A549 (cell line): ENCODE measurements at regions not wholly inside any gene's neighbourhood (a gene's known extent, or its start where the extent isn't known, plus 50 kb on each side); places are given as distances from the start of the nearest gene placed in this dataset.

Source experiments
- ATAC-seq, 2 experiments: fragments of 200-7000 bp in 1 of 2; fragments of >200 bp in 1 of 2; cut with Nextera tagmentation in 1 of 2; cut with Tn5 transposase in 1 of 2; 3 replicates each; pipeline versions ENCODE4 v1.8.0 to v1.9.1; 2018 to 2020; ENCODE audit warnings: mild to moderate bottlenecking in 1 of 2, moderate library complexity in 1 of 2
- CTCF ChIA-PET: fragments of 300-600 bp; sonication (Branson Sonifier 250); formaldehyde crosslinking; extraction: SDS; loops from one replicate; lab custom pipeline; 2021; ENCODE audit warnings: antibody characterized with exemption, inconsistent platforms; lab: Yijun Ruan, JAX
- POLR2A ChIA-PET: fragments of 350-600 bp; formaldehyde crosslinking; extraction: SDS; loops from one replicate; lab custom pipeline; 2021; ENCODE audit warnings: antibody characterized with exemption, inconsistent platforms; lab: Yijun Ruan, JAX
- DNase-seq, 2 experiments: peaks; one replicate each; pipeline versions ENCODE4 v3.0.0 to v3.0.0-alpha.2; 2011 to 2016; ENCODE audit warnings: low read depth in 1 of 2, low spot score in 1 of 2
- FAIRE-seq: peaks from 2 replicates; lab custom pipeline; 2011; peaks lifted over from hg19 to GRCh38; lab: Jason Lieb, UNC
- H3K27ac ChIP-seq, 2 experiments: fragments of >200 bp; sonication (Bioruptor Twin); formaldehyde crosslinking; 3 replicates each; pipeline ENCODE4 v1.5.1; 2016 to 2017
- H3K4me1 ChIP-seq: fragments of >200 bp; sonication (Bioruptor Twin); formaldehyde crosslinking; 3 replicates; pipeline ENCODE4 v1.6.1; 2016
- H3K4me2 ChIP-seq: fragments of >200 bp; sonication (Bioruptor Twin); formaldehyde crosslinking; 3 replicates; pipeline ENCODE4 v1.6.1; 2016
- H3K4me3 ChIP-seq: fragments of >200 bp; sonication (Bioruptor Twin); formaldehyde crosslinking; 3 replicates; pipeline ENCODE4 v1.5.1; 2016
- H3K9me3 ChIP-seq: fragments of >200 bp; sonication (Bioruptor Twin); formaldehyde crosslinking; 3 replicates; pipeline ENCODE4 v1.6.1; 2016
- ATOH8 ChIP-seq: fragments of 250-450 bp; sonication (Bioruptor Pico); IDR thresholded peaks from 2 replicates; pipeline ENCODE4 v1.5.0; 2020; ENCODE audit warnings: low read depth, mild to moderate bottlenecking, moderate library complexity
- BHLHE40 ChIP-seq: IDR thresholded peaks from 2 replicates; pipeline ENCODE4 v1.6.1; 2012; ENCODE audit warnings: low read depth, low read length, inconsistent platforms
- CBX2 ChIP-seq: fragments of 200-600 bp; sonication (generic); IDR thresholded peaks from 2 replicates; pipeline ENCODE4 v1.6.1; 2016; ENCODE audit warnings: low read depth, mild to moderate bottlenecking, borderline replicate concordance
- CHD4 ChIP-seq: fragments of 200-600 bp; sonication (generic); IDR thresholded peaks from 2 replicates; pipeline ENCODE4 v1.6.1; 2016; ENCODE audit warnings: antibody characterized with exemption, mild to moderate bottlenecking, borderline replicate concordance
- FOSL2 ChIP-seq, 2 experiments: fragments of 450-650 bp in 1 of 2; fragments of >200 bp in 1 of 2; sonication (Bioruptor Twin) in 1 of 2; formaldehyde crosslinking; IDR thresholded peaks; 2 replicates each; pipeline versions ENCODE4 v1.5.0 to v1.6.1; 2016 to 2020; ENCODE audit warnings: mild to moderate bottlenecking in 1 of 2, moderate library complexity in 1 of 2
- FOXS1 ChIP-seq: fragments of 250-450 bp; sonication (Bioruptor Pico); IDR thresholded peaks from 2 replicates; pipeline ENCODE4 v1.5.0; 2020; ENCODE audit warnings: mild to moderate bottlenecking, moderate library complexity
- HES2 ChIP-seq: fragments of >200 bp; sonication (Bioruptor Twin); formaldehyde crosslinking; IDR thresholded peaks from 2 replicates; pipeline ENCODE4 v1.6.1; 2016
- KDM1A ChIP-seq: fragments of 200-600 bp; sonication (generic); IDR thresholded peaks from 2 replicates; pipeline ENCODE4 v1.6.1; 2016; ENCODE audit warnings: low read depth, mild to moderate bottlenecking
- NPAS2 ChIP-seq: fragments of 250-450 bp; sonication (Bioruptor Pico); IDR thresholded peaks from 2 replicates; pipeline ENCODE4 v1.8.0; 2022; ENCODE audit warnings: mild to moderate bottlenecking, moderate library complexity, borderline replicate concordance
- NR3C1 ChIP-seq: fragments of >200 bp; sonication (Bioruptor Twin); formaldehyde crosslinking; IDR thresholded peaks from 3 replicates; pipeline ENCODE4 v1.6.1; 2017
- PBX3 ChIP-seq: IDR thresholded peaks from 2 replicates; pipeline ENCODE4 v1.6.1; 2012
- PHF8 ChIP-seq: fragments of 200-600 bp; sonication (generic); IDR thresholded peaks from 2 replicates; pipeline ENCODE4 v1.6.1; 2016; ENCODE audit warnings: low read depth, mild to moderate bottlenecking, antibody characterized with exemption, moderate library complexity, borderline replicate concordance
- RAD21 ChIP-seq, 2 experiments: fragments of >200 bp in 1 of 2; sonication (Bioruptor Twin) in 1 of 2; formaldehyde crosslinking in 1 of 2; IDR thresholded peaks in 1 of 2; conservative IDR thresholded peaks in 1 of 2; 2 replicates in 1 of 2; 3 replicates in 1 of 2; pipeline ENCODE4 v1.6.1; 2012 to 2018; ENCODE audit warnings: inconsistent platforms in 1 of 2
- RCOR1 ChIP-seq: fragments of 150-350 bp; IDR thresholded peaks from 2 replicates; pipeline ENCODE4 v1.6.1; 2014; ENCODE audit warnings: antibody characterized with exemption, low read length, low read depth
- SMC3 ChIP-seq: fragments of >200 bp; sonication (Bioruptor Twin); formaldehyde crosslinking; IDR thresholded peaks from 3 replicates; pipeline ENCODE4 v1.6.1; 2018; ENCODE audit warnings: inconsistent platforms
- SREBF2 ChIP-seq: fragments of 450-650 bp; IDR thresholded peaks from 2 replicates; pipeline ENCODE4 v1.6.1; 2014; ENCODE audit warnings: mild to moderate bottlenecking, moderate library complexity
- TP53 ChIP-seq: fragments of 250-450 bp; sonication (Bioruptor Pico); IDR thresholded peaks from 2 replicates; pipeline ENCODE4 v1.5.0; 2021; ENCODE audit warnings: mild to moderate bottlenecking, moderate library complexity
- USF2 ChIP-seq: fragments of 450-650 bp; IDR thresholded peaks from 2 replicates; pipeline ENCODE4 v1.6.1; 2014; ENCODE audit warnings: antibody characterized with exemption
- ZFP36 ChIP-seq: fragments of 450-650 bp; IDR thresholded peaks from 2 replicates; pipeline ENCODE4 v1.6.1; 2014; ENCODE audit warnings: borderline replicate concordance; ENCODE audit not compliant: partially characterized antibody
- WGBS: methylation state at CpG from one replicate; pipeline ENCODE4 v1.1.6; 2017; ENCODE audit errors: missing lambda C conversion rate; 5-methylcytosine and 5-hydroxymethylcytosine counted together

- no peaks in the 10 kb centered on the region for H3K4me1 ChIP-seq
- no peak overlapping the region for H3K27ac ChIP-seq
- H3K4me2 ChIP-seq = no peak overlapping the region
- ATAC-seq = no peak
- H3K4me3 ChIP-seq = no peak overlapping the region
- ChIA-PET CTCF (no interaction called here), POLR2A (no interaction called here)
- no peak for DNase-seq
- FAIRE-seq = no peak
- 9% methylated on average over 1 of the region's 1 CpG for WGBS
- no peak for TF ChIP-seq KDM1A
- H3K9me3 ChIP-seq = no peaks in the 10 kb centered on the region
These were observed 82.0 kb upstream of the PRLR start for GRCh38 chr5:35312267-35312666.

GRCh38 chr5:35309365-35310130 is 79.3 kb upstream of the PRLR start:
- 37% methylated on average over 7 of the region's 7 CpGs for WGBS
- FAIRE-seq = no peak
- no peak for TF ChIP-seq RAD21 (conservative IDR thresholded peaks at IDR 0.05 in 1 of 2, IDR thresholded peaks at IDR 0.05 in 1 of 2)
- TF ChIP-seq BHLHE40 = no peak
- TF ChIP-seq, all 56 proteins: peak for 0
- ChIA-PET POLR2A (no interaction called here), CTCF (interaction anchor here (0.5 to 1.7 kb wide), 2 partner anchors 207 to 221 kb away, joined by 3 read pairs; no protein-coding TSS in a partner anchor)
- Histone ChIP-seq H3K9me3 (no peaks in the 10 kb centered on the region), H3K4me1 (no peaks in the 10 kb centered on the region), H3K4me2 (no peak overlapping the region), H3K27ac (no peak overlapping the region), H3K4me3 (no peak overlapping the region)
- ATAC-seq (no peak), DNase-seq (no peak)

- Histone ChIP-seq H3K4me1 (no peaks in the 10 kb centered on the region), H3K27ac (no peak overlapping the region), H3K4me2 (no peak overlapping the region), H3K4me3 (no peak overlapping the region), H3K9me3 (no peaks in the 10 kb centered on the region)
- ChIA-PET POLR2A (no interaction called here), CTCF (interaction anchor here (1.7 kb wide), 1 partner anchor 220 kb away, joined by 3 read pairs; no protein-coding TSS in a partner anchor)
- FAIRE-seq (no peak), ATAC-seq (no peak), DNase-seq (no peak)
- 10% methylated on average over 2 of the region's 2 CpGs for WGBS
- no peak for TF ChIP-seq TP53
- TF ChIP-seq ZFP36 = no peak
- no peak for TF ChIP-seq CHD4
- TF ChIP-seq SMC3 = no peak
- no peak for TF ChIP-seq SREBF2
- no peak for TF ChIP-seq USF2
- TF ChIP-seq NPAS2 (CRISPR knock-in tag) = no peak
- no peak for TF ChIP-seq FOSL2 (IDR thresholded peaks at IDR 0.05)
- no peak for TF ChIP-seq FOSL2 (CRISPR knock-in tag; IDR thresholded peaks at IDR 0.05)
- no peak for TF ChIP-seq HES2
- no peak for TF ChIP-seq FOXS1 (CRISPR knock-in tag)
- TF ChIP-seq RCOR1 = no peak
- no peak for TF ChIP-seq PBX3
- TF ChIP-seq PHF8 = no peak
- no peak for TF ChIP-seq ATOH8
- TF ChIP-seq NR3C1 = no peak
- no peak for TF ChIP-seq CBX2
These were observed 78.1 kb upstream of the PRLR start for GRCh38 chr5:35308421-35308820.
